GM12892 (cell line): ENCODE measurements at regions not wholly inside any gene's neighbourhood (a gene's known extent, or its start where the extent isn't known, plus 50 kb on each side); places are given as distances from the start of the nearest gene placed in this dataset.

Experiments
- POLR2A ChIP-seq: IDR thresholded peaks from 2 replicates; pipeline ENCODE4 v1.6.1; 2011; ENCODE audit warnings: low read depth, low read length, control low read depth
- POLR2AphosphoS5 ChIP-seq: IDR thresholded peaks from 2 replicates; pipeline ENCODE4 v1.6.1; 2011; ENCODE audit warnings: low read depth, low read length, control low read depth

- no peak for TF ChIP-seq POLR2A
- no peak for TF ChIP-seq POLR2AphosphoS5
These were observed 631.8 kb upstream of the ID2 start for GRCh38 chr2:8049851-8050571.
